ENCODE measurements at regions not wholly inside any gene's neighbourhood (a gene's known extent, or its start where the extent isn't known, plus 50 kb on each side); places are given as distances from the start of the nearest gene placed in this dataset.

DNA sequence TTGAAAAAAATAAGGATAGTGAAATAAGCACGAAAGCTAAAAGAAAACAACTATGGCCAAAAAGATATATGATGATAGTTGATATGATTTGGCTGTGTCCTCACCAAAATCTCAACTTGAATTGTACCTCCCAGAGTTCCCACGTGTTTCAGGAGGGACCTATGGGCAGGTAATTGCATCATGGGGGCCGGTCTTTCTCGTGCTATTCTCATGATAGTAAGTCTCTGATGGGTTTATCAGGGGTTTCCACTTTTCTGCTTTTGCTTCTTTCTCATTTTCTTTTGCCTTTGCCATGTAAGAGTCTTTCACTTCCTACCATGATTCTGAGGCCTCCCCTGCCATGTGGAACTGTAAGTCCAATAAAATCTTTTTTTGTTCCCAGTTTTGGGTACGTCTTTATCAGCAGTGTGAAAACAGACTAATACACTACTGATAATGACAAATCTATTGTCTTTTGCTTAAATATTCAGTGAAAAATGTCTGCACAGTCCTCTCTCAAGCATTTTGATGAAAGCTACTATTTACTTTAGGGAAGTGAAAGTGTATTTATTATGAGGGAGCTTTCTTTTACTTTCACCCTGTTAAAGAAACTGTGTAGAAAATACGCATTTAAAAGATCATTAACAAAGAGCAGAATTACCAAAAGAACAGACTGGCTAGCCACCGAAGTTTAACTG lies 389.1 kb downstream of the HTR1B start:
- DNase-seq (ENCODE audit: low read depth), result no peak

DNA sequence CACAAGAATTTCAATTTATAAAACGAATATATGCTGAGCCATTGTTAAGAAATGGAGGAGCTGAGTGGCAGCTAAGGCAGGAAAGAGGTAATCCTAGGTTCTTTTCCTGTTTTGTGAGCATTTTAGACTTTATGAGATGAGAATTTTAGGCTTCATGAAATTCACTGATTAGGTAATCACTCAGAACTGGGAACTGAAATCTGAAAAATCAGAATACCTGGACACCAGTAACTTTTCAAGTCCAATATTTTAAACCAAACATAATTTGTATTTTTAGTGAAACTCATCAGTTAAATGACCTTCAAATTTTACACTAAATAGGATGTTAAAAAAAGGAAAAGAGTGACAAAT lies 389.9 kb downstream of the HTR1B start:
- no peak for DNase-seq (ENCODE audit: low read depth)

DNA sequence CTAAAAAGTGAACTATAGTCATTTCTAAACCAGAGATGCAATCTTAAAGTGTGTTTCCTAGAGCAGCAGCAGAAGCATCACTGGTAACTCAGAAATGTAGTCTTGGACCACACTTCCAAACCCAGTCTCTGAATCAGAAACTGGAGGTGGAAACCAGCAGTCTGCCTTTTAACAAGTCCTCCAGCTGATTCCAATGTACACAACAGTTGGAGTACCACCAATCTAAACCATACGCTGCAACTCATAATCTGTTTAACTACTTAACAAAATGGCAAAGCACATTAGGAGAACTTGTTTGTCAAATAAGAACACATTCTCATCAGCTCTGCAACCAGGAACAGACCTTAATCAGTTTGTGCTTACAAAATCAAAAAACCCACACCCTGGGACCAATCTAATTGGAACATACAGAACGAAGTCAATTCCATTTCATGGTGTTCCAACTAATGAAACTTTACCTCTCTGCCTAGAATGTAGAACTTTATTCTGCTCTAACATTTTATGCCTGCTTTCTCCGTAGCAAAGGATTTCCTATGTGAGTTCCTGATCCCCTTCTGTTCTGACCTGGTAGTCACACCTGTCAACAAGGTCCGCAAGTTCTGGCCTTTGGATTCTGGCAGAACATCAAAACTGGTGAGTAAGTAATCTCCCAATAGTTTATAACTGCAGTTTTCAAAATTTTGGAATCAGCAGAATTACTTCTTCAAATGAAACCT lies 390.4 kb downstream of the HTR1B start:
- DNase-seq (ENCODE audit: low read depth), result no peak

DNA sequence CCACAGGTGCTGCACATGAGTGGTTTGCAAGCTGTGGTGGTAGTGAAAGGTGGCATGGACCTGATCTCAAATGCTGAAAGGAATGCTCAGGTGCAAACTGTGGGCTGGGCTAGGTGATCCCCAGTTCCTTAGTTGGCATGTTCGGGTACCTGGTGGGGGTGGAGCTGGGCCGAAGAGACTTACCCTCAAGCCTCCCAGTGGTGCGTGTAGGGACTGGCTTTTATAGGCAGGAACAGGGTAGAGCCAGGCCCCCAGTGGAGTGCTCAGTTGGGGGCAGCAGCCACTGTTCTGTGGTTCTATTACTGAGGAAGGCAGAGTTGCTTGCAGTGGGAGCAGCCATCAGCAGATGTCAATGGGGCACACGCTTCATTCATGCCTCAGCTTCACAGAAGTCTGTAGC lies 399.8 kb downstream of the HTR1B start:
- DNase-seq (ENCODE audit: low read depth), result no peak

- DNase-seq (ENCODE audit: low read depth), result no peak
Measured at GRCh38 chr6:77055711-77056110, 407.6 kb downstream of the HTR1B start.

GRCh38 chr6:77040568-77041195 lies 422.6 kb downstream of the HTR1B start:
- no peak for DNase-seq (ENCODE audit: low read depth)

- peak; percentile 32 for DNase-seq (ENCODE audit: low read depth)
Measured at GRCh38 chr6:77038807-77039206, 424.5 kb downstream of the HTR1B start.

GRCh38 chr6:77037439-77037838 lies 425.9 kb downstream of the HTR1B start:
- no peak for DNase-seq (ENCODE audit: low read depth)

GRCh38 chr6:77036400-77036799 lies 426.9 kb downstream of the HTR1B start:
- no peak for DNase-seq (ENCODE audit: low read depth)

DNA sequence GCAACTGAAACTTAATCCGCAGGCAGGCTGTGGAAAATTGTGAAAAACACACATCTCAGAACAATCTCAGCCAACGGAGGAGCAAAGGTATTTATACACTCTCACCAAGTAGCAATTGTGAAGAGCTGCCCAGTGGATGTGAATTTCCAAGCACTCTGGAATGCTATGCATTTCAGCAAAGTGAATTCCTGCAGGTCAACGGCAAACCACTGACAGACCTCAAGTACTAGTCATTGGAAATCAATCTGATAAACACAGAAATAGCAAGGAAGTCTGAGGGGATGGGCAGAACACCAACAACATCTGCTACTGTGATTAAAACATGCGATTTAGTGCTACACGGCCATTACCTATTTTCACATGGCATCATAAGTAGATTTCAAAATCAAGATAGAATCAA lies 429.1 kb downstream of the HTR1B start:
- DNase-seq (ENCODE audit: low read depth), result peak; percentile 94

DNA sequence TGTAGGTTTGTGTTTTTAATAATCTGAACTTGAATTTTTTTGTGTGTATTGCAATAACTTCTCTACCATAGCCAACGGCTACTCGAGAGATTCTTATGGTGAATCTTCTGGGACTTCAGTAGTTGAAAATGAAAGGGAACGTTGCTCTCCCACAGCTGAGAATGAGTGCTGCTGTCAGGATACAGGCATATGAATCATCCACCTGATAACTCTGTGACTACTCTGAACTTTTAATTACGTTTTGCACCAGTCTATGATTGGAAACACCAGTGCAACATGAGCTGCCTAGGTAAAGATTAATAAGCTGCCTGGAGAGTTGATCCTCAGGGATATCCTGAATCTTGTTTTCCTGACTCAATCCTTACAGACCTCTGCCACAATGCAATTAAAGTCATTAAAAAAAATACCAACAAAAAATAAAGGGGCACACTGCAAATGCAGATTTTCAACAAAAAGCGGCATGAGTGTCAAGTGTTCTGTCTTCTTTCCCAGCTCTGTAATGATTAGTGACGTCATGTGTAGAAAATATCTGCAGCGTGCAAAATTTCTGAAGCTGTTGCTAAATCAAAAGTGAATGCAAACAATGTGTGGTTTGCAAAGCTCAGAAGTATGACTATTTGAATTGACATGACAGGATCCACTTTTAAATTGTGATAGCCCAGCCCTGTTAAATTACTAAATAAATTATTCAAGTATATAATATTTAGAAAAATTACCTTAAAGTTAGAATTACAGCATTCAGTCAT lies 432.2 kb downstream of the HTR1B start:
- no peak for DNase-seq (ENCODE audit: low read depth)

DNA sequence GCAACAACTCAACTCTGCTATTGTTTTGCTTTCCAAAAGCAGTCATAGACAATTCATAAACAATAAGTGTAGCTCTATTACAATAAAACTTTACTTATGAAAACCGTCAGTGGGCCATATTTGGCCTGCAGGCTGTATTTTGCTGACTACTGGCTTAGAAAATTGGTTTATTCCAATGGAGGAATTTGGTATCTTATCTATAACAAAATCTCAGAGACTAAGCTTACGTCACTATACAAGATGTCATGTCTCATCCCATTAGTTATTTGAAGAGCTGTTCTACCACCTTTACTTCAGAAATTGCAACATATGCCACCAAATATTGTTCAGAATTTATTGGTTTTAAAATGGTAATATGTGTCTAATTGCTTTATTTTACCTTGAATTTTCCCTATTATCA lies 436.9 kb downstream of the HTR1B start:
- DNase-seq (ENCODE audit: low read depth), result no peak

DNA sequence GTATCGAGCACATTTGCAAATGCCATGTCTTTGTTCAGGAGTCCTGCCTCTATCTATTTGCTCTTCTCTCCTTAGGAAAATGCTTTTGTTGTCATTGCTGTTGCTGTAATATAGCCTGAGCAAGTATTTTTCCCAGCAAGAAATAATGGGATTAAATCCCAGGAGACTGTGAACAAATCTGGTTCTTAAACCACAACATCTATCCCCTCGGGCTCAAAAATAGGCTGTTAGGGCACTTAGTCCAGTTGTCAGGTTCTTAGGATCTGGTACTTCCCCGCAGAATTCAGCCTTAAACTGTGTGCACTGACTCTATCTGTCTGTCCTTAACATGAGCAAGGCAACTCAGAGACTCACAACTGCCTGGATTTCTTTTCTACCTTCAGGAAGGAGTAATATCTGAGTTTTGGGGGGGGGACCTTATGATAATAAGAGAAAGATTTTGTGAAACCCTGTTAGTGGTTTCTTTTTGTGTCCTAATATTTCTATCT lies 437.5 kb downstream of the HTR1B start:
- no peak for DNase-seq (ENCODE audit: low read depth)

- no peak for DNase-seq (ENCODE audit: low read depth)
Measured at GRCh38 chr6:77021778-77022177, 441.5 kb downstream of the HTR1B start.

DNA sequence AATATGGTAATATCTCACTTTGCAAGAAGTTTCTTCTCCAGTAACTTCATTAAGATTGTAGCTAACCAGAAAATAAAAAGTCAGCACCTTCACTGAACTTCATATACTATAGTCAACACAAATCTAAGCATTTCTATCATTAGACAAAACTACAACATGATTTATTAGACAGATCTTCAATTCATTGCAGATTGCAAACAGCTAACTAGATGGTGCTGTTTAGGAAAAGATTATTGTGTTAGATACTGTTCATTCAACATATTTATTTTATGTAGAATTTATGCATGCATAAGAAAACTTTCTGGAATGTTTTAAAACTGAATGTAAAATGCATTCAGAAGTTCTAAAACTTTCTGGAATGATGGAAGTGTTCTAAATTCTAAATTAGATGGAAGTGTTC lies 442.1 kb downstream of the HTR1B start:
- no peak for DNase-seq (ENCODE audit: low read depth)

DNA sequence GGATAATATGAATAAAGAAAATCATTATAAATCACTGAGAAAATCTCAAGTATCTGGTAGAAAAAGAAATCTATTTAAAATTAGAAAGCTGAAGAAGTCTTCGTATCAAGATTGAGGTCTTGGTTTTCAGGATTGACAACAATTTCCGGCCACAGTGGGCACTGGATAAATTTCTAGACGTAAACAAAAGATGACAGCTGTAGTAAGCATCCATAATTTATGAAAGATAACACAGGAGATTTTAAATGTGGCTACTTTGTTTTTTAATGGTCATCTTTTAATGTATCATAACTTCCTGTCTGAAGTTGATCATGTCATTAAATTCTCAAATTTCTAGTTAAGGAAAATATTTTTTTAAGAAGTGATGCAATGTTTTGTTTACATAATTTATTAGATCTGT lies 444.2 kb downstream of the HTR1B start:
- no peak for DNase-seq (ENCODE audit: low read depth)

- no peak for DNase-seq (ENCODE audit: low read depth)
Measured at GRCh38 chr6:77017537-77017936, 445.8 kb downstream of the HTR1B start.

GRCh38 chr6:77015350-77015749 lies 447.9 kb downstream of the HTR1B start:
- DNase-seq (ENCODE audit: low read depth), result no peak

GRCh38 chr6:77011929-77012545 lies 451.3 kb downstream of the HTR1B start:
- no peak for DNase-seq (ENCODE audit: low read depth)

DNA sequence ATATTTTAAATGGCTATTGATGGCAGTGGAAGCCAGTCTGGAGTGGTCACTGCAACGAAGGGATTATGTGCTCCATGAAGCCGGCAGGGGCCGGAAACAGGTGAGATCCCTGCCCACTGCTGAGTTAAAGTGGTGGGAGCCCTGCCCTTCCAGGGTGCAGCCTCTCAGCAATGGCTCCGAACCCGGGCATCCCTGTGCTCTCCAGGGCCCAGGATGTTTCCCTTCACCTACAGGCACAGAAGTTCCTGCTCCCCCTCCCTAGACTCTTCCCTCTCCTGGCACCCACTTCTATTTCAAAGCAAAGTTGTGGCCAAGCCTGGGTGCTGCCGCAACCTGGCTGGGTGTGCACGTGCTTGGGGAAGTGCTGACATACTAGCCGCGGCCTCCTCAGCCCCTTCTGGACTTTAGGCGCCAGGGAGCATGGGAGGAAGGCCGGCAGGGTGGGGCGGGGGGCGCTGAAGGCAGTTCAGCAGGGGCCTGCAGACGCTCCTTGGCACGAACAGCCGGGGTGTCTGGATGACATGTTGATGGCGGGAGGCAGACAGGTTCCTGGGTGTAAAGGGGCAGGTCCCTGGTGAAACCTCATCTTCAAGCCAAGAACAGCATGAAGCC lies 452.3 kb downstream of the HTR1B start:
- DNase-seq (ENCODE audit: low read depth), result no peak

DNA sequence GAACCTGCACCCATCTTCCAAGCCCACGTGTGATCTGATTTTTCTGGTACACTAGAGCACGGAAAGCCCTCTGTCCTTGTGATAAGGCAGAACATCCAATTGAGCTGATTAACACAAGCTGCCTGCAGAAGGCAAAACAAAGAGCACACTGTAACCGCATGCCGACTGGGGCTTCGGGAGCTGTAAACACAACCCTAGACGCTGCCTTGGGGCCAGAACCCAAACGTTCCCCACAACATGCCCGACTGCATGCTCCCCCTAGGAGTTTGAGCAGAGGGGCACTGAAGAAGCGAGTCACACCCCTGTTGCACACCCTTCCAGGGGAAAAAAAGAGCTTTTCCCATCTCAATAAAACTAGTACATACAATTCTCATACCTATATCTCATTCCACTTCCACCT lies 470.7 kb downstream of the HTR1B start:
- DNase-seq (ENCODE audit: low read depth), result no peak

DNA sequence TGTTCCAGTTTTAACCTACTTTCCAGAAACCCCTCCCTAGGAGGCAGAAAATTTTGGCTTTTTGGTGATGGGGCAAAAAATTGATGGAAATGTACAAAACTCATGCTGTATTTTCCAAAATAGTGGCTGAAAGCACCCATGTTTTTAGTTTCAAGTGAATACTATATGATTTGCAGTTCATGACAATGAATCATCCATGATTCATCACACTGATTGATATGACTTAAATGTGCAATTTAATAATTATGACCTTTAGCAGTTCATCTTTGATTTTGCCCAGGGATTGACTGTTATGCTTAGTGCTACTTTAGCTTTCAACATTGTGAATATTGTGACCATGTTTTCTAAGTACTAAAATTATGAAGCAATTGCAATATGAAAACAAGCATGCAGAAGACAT lies 478.7 kb downstream of the HTR1B start:
- no peak for DNase-seq (ENCODE audit: low read depth)

All from GM04503 (cell line).